HG03066 (cell line): ENCODE measurements at regions not wholly inside any gene's neighbourhood (a gene's known extent, or its start where the extent isn't known, plus 50 kb on each side); places are given as distances from the start of the nearest gene placed in this dataset.

Experiments
- ATAC-seq: cut with Tn5 transposase; IDR thresholded peaks from one replicate; pipeline ENCODE4 v1.9.1; 2021; ENCODE audit warnings: low read depth; ENCODE audit not compliant: unreplicated experiment

GRCh38 chr4:177923888-177924287 lies 481.7 kb upstream of the AGA start:
- no peak for ATAC-seq

- no peak for ATAC-seq
These were observed 494.8 kb upstream of the AGA start for GRCh38 chr4:177937041-177937440.

GRCh38 chr4:177938226-177938625 lies 496.0 kb upstream of the AGA start:
- ATAC-seq = no peak

- no peak for ATAC-seq
These were observed 503.0 kb upstream of the AGA start for GRCh38 chr4:177945268-177945667.

GRCh38 chr4:177947607-177948006 lies 505.4 kb upstream of the AGA start:
- no peak for ATAC-seq

GRCh38 chr4:177948853-177949252 lies 506.6 kb upstream of the AGA start:
- ATAC-seq = no peak

GRCh38 chr4:177951026-177951425 lies 508.8 kb upstream of the AGA start:
- ATAC-seq = no peak

- ATAC-seq = no peak
These were observed 510.5 kb upstream of the AGA start for GRCh38 chr4:177952723-177953122.

- ATAC-seq = no peak
These were observed 515.5 kb upstream of the AGA start for GRCh38 chr4:177957596-177958360.

- ATAC-seq = no peak
These were observed 518.3 kb upstream of the AGA start for GRCh38 chr4:177960566-177960965.

GRCh38 chr4:177961761-177962380 lies 519.6 kb upstream of the AGA start:
- ATAC-seq = no peak

GRCh38 chr4:177964061-177964460 lies 521.8 kb upstream of the AGA start:
- no peak for ATAC-seq

- ATAC-seq = no peak
These were observed 522.5 kb upstream of the AGA start for GRCh38 chr4:177964693-177965168.

- no peak for ATAC-seq
These were observed 525.1 kb upstream of the AGA start for GRCh38 chr4:177967328-177967727.

- ATAC-seq = no peak
These were observed 526.7 kb upstream of the AGA start for GRCh38 chr4:177968817-177969442.

- no peak for ATAC-seq
These were observed 532.2 kb upstream of the AGA start for GRCh38 chr4:177974461-177974860.

- no peak for ATAC-seq
These were observed 533.2 kb upstream of the AGA start for GRCh38 chr4:177975315-177975987.

- ATAC-seq = no peak
These were observed 544.0 kb upstream of the AGA start for GRCh38 chr4:177986236-177986635.

- no peak for ATAC-seq
These were observed 545.7 kb upstream of the AGA start for GRCh38 chr4:177987896-177988295.

- no peak for ATAC-seq
These were observed 547.4 kb upstream of the AGA start for GRCh38 chr4:177989503-177990201.
